Ishikawa (cell line): ENCODE measurements at regions not wholly inside any gene's neighbourhood (a gene's known extent, or its start where the extent isn't known, plus 50 kb on each side); places are given as distances from the start of the nearest gene placed in this dataset.

Source experiments
- CREB1 ChIP-seq: IDR thresholded peaks from 2 replicates; pipeline ENCODE4 v1.6.1; 2012; ENCODE audit warnings: low read depth
- EP300 ChIP-seq: IDR thresholded peaks from 2 replicates; pipeline ENCODE4 v1.6.1; 2012; ENCODE audit warnings: borderline replicate concordance
- MAX ChIP-seq: IDR thresholded peaks from 2 replicates; pipeline ENCODE4 v1.6.1; 2012
- NFIC ChIP-seq: IDR thresholded peaks from 2 replicates; pipeline ENCODE4 v1.6.1; 2012
- RAD21 ChIP-seq: IDR thresholded peaks from 2 replicates; pipeline ENCODE4 v1.6.1; 2012; ENCODE audit warnings: low read depth
- TAF1 ChIP-seq: IDR thresholded peaks from 2 replicates; pipeline ENCODE4 v1.6.1; 2012; ENCODE audit warnings: low read depth, mild to moderate bottlenecking
- TCF12 ChIP-seq: IDR thresholded peaks from 2 replicates; pipeline ENCODE4 v1.6.1; 2012; ENCODE audit warnings: low read depth
- TEAD4 ChIP-seq: IDR thresholded peaks from 2 replicates; pipeline ENCODE4 v1.6.1; 2012
- USF1 ChIP-seq: IDR thresholded peaks from 2 replicates; pipeline ENCODE4 v1.6.1; 2012
- YY1 ChIP-seq: IDR thresholded peaks from 2 replicates; pipeline ENCODE4 v1.6.1; 2012; ENCODE audit warnings: low read depth
- ZBTB7A ChIP-seq: IDR thresholded peaks from 2 replicates; pipeline ENCODE4 v1.6.1; 2012; ENCODE audit warnings: low read depth

GRCh38 chr6:140858381-140858971 is 1274.2 kb upstream of the GJE1 start:
- TF ChIP-seq CREB1, result no peak
- no peak for TF ChIP-seq RAD21
- TF ChIP-seq TAF1, result no peak
- TF ChIP-seq YY1, result no peak
- no peak for TF ChIP-seq EP300
- no peak for TF ChIP-seq USF1
- TF ChIP-seq NFIC, result no peak
- no peak for TF ChIP-seq TEAD4
- TF ChIP-seq MAX, result no peak
- no peak for TF ChIP-seq ZBTB7A
- TF ChIP-seq TCF12, result no peak
